Umbilical cord (tissue), 1 donor: ENCODE measurements at regions not wholly inside any gene's neighbourhood (a gene's known extent, or its start where the extent isn't known, plus 50 kb on each side); places are given as distances from the start of the nearest gene placed in this dataset.

Experiments
- DNase-seq: peaks from one replicate; pipeline ENCODE4 v3.0.0-alpha.2; 2015; ENCODE audit warnings: low spot score

DNA sequence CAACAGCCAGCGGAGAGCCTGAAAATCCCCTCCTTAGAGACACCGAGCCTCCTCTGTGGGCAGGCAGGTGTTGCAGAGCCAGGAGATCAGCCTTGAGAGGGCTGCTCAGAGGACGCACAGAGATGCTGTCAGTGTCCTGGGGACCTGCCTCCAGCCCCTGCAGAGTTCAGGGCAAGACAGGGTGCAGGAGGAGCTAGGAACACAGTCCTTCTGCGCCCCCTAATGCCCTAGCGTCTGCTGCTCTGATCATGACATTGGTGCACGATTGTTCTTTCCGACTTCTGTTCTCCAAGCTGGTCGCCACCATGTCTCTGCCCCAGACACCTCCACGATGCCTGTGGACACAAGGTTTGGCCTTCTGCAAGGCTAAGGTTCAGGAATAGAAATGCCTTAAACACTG, 613.7 kb upstream of the MKI67 start:
- DNase-seq, result no peak

DNA sequence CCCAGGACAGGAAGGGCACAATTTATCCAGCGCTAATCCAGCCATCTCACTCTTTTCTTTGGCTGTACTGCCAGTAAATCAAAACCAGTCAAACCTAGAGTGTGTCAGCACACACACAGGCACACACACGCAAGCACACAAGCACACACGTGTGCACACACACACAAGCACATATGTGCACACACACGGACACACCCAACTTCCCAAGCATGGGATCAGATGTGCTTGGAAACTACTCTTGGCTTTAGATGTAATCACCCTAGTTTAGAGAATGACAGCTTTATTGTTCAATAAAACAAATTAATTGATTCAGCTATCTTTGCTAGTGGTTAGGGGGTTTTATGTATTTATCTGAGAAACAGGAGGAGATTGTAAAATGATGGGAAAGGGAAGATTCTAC, 615.0 kb upstream of the MKI67 start:
- DNase-seq, result peak; percentile 47

DNA sequence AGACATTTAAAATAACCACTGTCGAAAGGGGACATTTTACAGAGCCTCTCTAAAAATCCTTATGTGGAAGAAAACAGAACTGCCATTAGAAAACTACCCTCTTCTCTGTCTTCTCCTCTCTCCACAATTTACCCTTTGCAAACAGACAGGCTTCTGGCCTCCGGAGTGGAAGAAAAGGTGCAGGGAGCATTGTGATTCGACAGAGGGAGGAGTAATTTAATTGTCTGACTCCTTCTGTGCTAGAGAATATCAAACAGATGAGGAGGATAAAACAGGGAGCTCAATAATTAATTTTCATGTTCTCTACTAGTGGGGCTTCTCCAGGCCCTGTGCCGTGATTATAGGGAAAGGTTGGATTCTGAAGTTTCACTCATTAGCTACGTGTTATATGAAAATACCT, 615.5 kb upstream of the MKI67 start:
- DNase-seq, result no peak

DNA sequence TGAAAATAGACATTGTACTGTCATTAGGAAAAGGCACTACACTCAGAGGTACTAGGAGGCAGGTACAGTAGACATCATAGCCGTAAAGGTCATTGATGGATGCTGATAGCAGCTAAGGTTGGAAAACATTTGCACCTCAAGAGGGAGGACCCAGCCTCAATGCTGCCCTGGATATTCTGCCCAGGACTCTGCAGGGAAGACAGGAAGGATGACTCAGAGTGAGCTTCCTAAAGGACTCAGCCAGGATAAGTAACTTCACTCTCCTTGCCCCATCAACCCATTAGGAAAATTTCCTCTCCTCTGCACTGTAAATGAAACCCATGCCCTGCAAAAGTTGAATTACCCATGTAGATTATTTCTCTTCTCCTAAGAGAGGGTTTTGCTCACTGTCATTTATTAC, 617.9 kb upstream of the MKI67 start:
- no peak for DNase-seq

DNA sequence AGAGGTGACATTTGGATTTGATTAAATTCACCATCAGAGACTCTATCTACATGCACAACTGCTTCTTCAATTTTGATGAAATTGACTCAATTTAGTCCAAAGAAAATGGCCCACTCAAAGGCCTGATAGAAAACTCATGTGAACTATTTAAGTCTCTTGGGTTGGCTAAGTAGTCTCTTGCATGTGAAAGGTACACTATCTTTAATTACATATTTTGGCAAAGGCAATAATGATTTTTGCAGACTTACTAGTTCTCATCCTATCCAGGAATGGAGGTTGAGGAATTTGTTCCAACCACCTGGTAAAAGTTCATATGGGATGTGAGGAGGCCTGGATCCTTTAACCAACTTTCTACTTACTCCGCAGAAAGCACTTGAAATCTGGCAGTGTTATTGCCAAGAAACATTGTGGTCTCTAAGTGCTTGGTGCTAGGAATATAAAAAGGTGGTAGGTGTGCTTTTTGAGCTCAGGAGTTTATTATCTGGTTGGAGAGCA, 618.6 kb upstream of the MKI67 start:
- DNase-seq, result no peak

DNA sequence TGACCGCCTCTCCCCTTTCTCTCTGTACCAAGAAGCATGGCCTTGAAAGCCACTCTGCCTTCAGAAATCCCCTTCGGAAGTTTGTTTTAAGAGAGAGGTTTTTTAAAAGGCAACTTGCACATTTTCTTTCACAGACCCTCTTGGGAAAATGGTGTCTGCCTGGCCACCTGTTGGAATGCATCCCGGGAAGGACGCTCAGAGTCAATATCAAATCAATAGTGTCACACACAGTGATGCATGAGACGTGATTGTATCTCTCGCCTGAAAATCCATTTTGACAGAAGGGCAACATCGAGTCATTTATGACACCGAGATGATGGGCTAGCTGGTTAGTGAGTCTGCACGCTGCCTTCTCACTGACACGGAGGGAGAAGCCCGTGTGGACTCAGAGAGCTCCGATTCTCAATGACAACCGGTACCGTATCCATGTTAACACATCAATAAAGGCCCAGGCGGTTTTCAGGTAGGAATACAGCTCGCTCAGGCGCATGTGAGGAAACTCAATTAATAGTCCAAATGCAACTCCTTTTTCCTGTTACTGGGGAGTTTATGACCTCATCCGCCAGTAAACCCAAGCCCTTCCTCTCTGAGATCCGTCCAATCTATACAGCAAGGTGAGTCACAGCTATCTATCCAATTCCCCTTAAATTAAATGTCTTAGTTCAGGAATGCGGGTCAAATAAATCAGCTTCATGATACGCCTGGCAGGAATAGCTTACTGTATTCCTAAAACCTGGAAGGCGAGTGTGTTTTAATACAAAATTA, 621.5 kb upstream of the MKI67 start:
- no peak for DNase-seq

DNA sequence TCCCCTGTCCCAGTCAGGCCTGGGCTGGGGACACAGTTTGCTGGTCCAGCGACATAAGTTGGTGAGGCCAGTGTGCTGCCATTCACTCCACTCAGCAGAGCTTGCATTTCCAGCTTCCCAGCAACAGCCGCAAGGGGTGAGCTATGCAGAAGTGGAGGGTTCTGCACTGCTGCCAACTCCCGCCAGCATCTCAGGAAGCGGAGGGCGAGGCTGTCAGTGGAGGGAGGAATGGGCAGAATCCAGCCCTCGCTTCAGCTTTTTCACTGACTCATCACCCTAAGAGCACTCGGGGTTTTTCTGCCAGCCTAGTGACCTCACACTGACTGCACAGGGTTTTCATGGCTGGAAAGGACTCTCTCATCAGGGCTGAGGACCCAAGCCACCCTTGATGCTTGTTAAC, 625.1 kb upstream of the MKI67 start:
- DNase-seq, result peak; percentile 35

DNA sequence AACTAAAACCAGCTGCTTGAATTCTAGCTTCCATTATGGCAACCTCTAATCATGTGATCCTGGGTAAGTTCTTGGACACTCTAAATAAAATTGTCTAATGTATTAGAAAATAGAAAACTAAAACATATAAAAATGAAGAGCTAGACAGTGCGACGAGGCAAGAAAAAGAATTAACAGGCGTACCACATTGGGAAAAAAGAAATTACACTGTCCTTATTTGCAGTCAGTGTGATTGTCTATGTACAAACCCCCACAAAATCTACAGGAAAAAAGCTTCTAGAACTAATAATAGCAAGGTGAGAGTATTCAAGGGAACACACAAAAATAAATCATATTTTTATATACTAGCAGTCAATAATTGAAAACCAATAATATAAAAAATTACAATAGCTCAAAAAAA, 625.6 kb upstream of the MKI67 start:
- no peak for DNase-seq

DNA sequence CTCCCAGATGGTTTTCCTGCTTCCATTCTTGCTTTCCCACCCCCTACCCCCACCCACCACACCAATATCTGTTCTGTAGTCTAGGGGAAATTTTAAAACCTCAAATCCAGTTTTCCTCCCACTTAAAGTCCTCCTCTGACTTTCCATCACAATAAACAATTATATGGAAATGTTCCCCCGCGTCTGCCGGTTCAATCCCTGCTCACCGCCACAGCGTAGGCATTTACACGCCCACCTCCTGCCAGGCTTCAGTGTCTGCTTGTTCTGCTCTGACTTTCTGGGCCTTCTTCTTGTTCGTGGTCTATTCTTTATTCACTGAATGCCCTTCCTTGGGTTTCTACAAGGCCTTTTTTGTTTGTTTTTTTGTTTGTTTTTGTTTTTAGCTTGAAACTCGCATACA, 633.0 kb upstream of the MKI67 start:
- no peak for DNase-seq

DNA sequence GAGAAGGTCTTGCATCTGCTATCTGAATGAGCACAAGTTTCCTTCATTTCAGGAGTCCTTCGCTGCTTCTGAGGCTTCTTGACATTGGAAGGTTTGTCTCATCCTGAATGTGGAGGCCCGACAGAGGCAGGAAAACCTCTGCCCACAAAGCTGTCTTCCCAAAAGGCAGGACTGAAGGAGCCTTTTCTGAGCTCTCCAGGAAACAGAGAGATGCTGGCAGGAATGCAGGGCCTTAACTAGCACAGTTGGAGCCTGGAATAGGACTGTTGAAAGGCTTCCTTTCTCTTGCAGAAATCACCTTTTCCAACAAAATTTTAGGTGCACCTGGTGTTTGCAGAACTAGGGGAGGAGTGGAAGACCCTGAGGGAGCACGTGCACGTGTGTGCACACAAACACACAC, 637.4 kb upstream of the MKI67 start:
- no peak for DNase-seq

DNA sequence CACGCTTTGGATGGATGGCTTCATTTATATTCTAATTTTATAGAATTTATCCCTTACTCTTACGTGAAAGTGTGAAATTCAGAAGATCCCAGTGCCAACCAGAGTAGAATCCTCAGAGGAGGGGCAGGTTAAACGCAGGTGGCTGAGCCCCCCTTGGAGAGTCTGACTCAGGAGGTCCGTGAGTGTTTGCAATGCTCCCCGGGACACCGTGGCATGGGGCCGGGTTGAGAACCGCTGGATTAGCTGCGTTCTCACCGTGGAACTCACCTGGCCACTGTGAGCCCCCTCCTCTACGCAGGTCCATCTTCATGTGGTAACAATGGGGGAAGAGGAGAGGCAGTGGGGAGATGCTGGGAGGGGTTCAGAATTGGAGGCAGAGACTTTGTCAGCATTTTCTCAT, 638.0 kb upstream of the MKI67 start:
- DNase-seq, result no peak

DNA sequence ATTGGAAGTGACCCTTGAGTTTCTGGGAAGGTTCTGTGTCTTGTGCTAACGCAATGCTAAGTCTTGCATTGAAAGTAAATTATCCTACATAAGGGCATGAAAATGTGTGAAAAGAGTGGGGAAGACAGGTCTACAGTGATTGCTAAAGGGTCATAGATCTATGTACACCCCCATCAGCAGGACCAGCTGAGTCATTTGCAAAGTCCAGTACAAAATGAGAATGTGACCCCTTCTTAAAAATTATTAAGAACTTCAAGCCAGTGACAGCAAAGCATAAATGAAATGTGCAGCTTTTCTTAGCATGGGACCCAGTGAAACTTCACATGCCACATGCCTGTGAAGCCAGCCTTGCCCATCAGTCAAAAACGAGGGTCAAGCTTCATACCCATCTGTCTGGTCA, 640.7 kb upstream of the MKI67 start:
- DNase-seq, result no peak

DNA sequence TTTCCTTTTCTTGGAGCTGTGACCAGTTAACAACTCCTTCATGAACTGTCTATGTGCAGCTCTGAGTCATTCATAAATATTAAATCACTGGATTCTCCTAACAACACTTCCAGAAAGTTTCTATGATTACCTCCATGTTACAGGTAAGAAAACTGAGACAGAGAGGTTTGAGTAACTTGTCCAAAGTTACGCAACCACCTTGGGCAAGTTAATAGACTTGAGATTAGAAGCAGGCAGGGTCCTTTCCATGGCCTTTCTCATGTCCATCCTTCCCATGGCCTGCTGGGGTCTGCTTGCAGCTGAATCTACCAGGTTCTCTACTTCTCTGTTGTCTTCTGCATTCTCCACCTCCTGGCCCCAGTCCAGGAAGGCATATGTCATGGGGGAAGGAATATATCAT, 648.8 kb upstream of the MKI67 start:
- DNase-seq, result no peak

DNA sequence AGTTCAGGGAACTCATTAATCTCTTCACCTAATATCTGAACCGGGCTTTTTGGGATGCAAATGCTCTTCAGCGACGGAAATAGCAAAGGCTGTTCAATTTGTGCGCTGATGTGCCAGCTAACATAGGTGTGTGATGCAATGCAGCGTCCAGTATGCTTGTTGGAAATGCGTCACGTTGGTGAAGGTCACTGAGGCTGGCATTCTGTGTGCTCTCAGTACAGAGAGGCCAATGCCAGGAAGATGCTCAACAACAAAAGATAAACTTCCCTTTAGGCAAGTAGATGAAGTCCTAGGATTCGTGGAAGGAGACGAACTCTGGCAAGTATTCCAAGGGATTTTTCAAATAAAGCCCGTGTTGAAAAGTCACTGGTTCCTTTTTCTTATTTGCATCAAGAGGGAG, 649.5 kb upstream of the MKI67 start:
- peak; percentile 14 for DNase-seq

DNA sequence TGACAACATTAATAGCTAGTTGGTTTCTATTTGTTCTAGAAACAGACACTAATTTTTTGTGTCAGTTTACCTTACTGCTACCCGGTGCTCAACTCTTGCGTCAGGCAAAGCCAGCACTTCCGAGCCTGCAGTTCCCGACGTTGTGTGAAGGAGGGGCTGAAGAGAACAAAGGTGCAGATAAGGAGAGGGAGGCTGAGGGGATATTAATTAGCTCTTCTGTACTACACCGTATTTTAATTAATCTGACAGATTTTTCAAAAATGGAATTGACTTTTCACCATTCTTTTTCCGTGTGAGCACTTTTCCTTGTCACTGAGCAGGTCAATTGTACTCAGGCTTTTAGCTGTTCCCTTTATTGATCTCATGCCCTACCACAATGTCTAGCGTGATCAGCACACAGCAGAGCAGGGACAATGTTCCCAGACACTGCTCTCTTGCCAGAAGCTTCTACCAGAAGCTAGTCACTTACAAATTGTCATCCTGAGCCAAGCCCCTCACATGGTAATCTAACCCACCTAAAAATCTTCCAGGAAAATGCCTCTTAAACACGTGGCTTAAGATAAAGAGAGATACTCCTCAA, 650.5 kb upstream of the MKI67 start:
- DNase-seq, result no peak

DNA sequence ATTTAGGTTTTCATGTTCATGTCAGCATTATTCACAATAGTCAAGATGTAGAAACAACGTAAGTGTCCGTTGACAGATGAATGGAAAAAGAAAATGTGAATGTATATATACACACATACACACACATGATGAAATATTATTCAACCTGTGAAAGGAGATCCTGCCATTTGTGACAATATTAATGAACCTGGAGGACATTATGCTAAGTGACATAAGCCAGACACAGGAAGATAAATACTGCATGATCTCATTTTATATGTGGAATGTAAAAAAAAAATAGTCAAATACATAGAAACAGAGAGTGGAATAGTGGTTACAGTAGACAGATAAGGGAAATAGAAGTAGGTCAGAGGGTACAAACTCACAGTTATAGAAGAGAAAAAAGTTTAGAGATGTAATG, 651.1 kb upstream of the MKI67 start:
- peak; percentile 76 for DNase-seq

DNA sequence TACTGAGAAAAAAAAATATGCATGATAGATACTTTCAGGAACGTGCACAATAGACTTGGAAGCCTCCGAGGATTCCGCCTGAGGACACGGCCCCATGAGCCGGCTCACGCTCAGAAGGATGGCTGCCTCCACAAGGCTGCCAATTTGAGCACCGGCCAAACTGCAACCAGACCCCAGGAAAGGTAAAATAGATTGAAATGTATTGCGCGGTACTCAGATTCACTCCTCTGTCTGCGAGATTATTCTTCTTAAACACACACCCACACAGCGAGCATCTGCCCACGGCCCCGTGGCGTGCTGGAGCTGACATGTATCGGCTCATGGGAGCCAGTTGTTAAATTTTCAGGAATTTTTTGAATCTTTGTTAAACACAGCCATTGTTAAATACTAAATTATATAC, 653.2 kb upstream of the MKI67 start:
- DNase-seq, result no peak

DNA sequence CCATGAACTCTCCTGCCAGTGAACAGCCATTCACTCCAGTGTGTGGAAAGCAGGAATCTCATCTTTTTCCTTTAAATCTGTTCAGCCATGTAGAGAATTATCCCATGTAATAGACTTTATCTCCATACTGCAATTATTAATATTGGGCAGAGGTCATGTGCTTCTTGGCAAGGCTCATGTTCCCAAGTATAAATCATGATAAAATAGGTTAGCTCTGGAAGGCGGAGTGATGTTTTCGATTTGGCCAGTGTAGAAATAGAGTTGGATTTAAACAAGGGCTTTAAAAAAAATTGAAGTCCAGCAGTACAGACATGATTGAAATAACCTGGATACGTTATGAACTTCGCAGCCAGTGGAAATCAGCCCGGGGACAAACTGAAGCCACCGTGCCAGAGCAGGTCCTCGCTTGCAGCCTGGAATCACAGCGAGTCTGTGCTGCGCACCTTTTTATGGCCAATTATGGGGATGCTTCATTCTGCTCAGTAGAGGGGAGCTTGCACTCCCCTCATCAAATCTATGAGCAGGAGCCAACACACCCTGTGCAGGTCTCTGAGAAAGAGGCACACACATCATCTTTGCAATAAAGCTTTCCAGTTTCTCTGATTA, 654.0 kb upstream of the MKI67 start:
- peak; percentile 24 for DNase-seq

DNA sequence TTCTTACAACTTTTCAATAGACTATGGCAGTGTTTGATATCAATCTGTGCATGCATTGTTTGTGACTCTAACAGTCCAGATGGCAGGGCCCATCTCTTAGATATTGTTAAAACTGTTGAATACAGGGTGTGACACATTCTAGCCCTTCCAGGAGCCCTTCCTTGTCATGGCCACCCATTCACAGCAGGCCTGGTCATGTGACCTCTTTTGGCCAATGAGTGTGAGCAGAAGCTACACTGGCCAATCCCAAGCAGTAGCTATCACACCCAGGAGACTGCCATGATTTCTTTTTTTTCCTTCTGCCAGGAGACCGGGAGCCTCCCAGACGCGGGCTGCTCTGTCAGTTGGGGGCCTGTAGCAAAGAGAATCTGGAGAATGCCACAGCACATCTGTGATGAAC, 655.4 kb upstream of the MKI67 start:
- no peak for DNase-seq

DNA sequence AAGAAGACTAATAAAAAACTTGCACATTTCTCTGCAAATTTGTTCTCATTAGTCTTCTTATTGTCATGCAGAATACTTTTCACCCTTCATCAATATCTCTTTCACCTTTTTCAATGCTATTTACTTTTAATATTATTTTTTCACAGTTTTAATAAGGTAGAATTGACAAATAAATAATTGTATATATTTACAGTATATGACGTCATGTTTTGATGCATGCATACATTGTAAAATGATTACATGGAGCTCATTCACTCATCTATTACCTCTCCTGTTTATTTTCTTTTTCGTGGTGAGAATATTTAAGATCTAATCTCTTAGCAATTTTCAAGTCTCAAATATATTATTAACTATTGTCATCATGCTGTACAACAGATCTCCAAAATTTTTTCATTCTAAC, 658.2 kb upstream of the MKI67 start:
- DNase-seq, result no peak

DNA sequence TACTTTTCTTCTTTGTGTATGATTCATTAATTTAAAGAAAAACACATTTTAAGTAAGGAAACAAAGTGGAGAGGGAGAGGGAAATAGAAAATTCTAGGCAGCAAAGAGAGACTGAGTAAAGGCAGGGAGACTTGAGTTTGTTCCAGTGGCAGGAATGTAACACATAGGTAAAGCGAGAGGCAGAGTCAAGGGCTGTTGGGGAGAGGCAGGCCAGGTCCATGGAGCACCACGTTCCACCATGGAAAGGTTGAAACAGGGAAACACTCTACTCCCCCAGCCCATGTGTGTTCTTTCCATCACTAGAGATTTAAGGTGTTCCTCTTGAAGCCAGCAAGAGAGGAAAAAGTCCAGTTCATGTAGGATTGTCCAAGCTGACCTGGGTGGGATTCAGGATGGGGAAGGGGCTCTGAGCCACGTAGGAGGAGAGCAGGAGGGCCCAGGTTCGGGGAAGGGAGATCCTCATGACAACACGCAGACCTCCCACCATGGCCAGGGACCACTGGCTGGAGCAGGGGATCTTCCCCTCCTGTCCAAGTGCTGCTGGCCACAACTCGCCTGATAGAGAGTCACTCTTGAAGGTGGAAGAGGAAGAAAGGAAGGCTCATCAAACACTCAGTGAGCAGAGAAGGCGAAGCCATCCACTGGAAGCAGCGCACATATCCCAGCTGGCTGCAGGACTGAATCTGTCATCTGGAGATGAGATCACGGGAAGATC, 666.4 kb upstream of the MKI67 start:
- DNase-seq, result no peak
